NCI-H345 (cell line): ENCODE measurements at regions not wholly inside any gene's neighbourhood (a gene's known extent, or its start where the extent isn't known, plus 50 kb on each side); places are given as distances from the start of the nearest gene placed in this dataset.
A peak's percentile ranks its signal among the peaks of the same experiment; 100 is the strongest.

Source experiments
- DNase-seq: peaks from one replicate; lab custom pipeline; 2025; lab: John Stamatoyannopoulos, UW

- DNase-seq, result no peak
Observed at GRCh38 chr11:13220148-13220547, 57.4 kb upstream of the BMAL1 start.

GRCh38 chr11:13221722-13222121 lies 55.9 kb upstream of the BMAL1 start:
- DNase-seq, result no peak

- no peak for DNase-seq
Observed at GRCh38 chr11:13222285-13222684, 55.3 kb upstream of the BMAL1 start.

- peak; percentile 18 for DNase-seq
Observed at GRCh38 chr11:13223112-13223511, 54.5 kb upstream of the BMAL1 start.

- no peak for DNase-seq
Observed at GRCh38 chr11:13224324-13224723, 53.3 kb upstream of the BMAL1 start.

GRCh38 chr11:13225038-13226001 lies 52.3 kb upstream of the BMAL1 start:
- DNase-seq, result no peak

GRCh38 chr11:13227676-13228255 lies 49.8 kb upstream of the BMAL1 start:
- DNase-seq, result no peak
